Omental fat pad (tissue), 3 donors: ENCODE measurements at regions not wholly inside any gene's neighbourhood (a gene's known extent, or its start where the extent isn't known, plus 50 kb on each side); places are given as distances from the start of the nearest gene placed in this dataset.

Experiments
- ATAC-seq: fragments of 150-250 bp; one replicate; pipeline ENCODE4 v1.9.1; 2016; ENCODE audit warnings: mild to moderate bottlenecking, moderate library complexity; ENCODE audit not compliant: low FRiP score
- DNase-seq: peaks from one replicate; pipeline ENCODE4 v3.0.0-alpha.2; 2019; ENCODE audit warnings: low spot score
- CTCF ChIP-seq, 3 donors: fragments of 450-650 bp; IDR thresholded peaks; one replicate each; pipeline ENCODE4 v1.5.1; 2016 to 2017; ENCODE audit warnings: antibody characterized with exemption in 3 of 3, mild to moderate bottlenecking in 3 of 3, moderate library complexity in 2 of 3

DNA sequence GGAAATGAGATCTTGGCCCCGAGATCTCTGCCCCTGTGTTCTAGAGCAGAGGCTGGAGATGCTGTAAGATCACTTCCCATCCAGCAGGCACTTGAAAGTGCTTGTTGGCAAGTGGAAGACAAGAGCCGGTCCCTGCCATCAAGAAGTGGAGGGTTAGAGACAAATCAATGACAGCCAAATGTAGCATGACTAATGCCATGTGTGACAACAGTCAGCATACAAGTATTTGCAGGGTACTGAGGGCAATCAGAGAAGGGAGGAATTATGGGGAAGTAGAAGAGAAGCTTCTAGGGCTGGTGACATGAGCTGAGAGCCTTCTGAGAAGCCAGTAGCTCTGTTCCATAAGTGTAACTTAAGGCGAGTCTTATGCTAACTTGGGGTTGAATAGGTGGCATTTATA is 58.6 kb downstream of the TMEM17 start:
- ATAC-seq, result no peak
- DNase-seq, result no peak
- no peak for TF ChIP-seq CTCF (IDR thresholded peaks at IDR 0.05)

DNA sequence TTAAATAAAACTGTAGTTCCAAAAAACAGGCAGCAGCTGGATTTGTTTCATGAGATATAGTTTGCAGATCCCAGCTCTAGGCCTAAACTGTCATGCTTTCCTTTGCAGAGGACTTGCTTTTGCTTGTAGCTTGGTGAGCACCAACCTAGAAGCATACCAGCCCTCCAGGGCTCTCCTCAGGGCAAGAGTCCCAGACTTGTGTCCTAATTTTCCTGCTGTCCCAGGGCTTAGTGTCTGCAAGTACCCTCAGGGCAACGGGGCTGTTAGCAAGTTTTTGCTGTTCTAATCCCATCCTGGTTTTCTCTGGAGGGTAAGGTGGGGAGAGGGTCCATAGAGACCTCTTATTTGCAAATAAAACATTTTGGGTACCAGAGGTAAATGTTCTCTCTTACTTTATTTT is 59.5 kb downstream of the TMEM17 start:
- TF ChIP-seq CTCF (IDR thresholded peaks at IDR 0.05), result no peak
- no peak for DNase-seq
- ATAC-seq, result no peak

DNA sequence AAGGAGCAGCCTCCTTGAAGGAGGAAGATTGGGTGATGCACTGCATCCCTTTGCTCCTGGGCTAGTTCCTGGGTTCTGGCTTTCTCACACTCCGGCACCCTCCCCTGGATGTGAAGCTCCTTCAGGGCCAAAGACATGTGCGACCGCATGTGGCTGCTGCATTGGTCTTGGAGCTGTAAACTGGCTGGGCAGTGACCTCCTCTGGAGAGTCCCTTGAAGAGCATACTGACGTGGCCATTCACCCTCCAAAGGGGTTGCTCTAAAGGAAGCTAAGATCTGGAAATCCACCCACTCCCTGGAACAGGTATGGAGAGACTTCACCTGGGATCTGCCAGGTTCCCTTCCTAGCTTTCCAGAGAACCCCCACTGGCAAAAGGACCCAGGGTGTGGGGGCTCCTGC is 62.1 kb downstream of the TMEM17 start:
- no peak for DNase-seq
- no peak for TF ChIP-seq CTCF (IDR thresholded peaks at IDR 0.05)
- no peak for ATAC-seq

DNA sequence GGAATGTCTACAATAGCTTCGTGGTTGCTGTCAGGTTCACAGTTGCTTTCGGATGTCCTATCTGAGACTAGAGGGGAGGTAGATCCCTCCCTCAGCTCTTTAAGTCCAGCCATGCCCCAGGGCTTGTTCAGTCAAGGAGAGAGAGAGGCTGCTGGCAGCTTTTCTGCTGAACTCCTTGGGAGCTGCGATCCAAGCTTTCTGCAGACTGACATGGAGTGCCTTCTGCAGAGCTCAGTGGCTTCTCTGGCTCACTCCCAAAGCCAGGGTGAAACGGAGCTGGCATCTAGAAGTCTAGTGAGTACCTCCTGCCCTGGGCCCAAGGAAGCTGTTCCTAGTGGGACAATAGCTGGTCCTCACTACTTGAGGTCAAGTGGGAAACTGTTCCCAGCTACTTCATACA is 62.5 kb downstream of the TMEM17 start:
- no peak for TF ChIP-seq CTCF (IDR thresholded peaks at IDR 0.05)
- no peak for ATAC-seq
- no peak for DNase-seq

DNA sequence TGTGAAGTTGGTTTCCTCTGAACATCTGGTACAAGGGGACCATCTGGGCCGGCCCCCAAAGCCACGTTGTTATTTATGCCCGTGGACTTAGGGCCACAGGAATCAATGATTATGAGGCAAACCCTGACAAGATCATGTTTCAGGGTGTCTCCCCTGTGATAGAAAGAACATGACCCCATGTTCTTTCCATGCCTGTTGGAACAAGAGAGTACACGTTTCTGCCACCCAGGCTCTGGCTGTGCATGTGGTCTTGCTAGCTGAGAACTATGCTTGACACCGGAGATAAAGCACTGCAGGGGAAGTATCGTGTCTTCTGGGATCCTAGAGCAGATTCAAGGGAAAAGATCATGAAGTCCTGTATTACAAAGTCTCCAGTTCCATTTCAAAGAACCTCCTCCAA is 64.2 kb downstream of the TMEM17 start:
- no peak for TF ChIP-seq CTCF (IDR thresholded peaks at IDR 0.05)
- DNase-seq (no peak), ATAC-seq (no peak)

DNA sequence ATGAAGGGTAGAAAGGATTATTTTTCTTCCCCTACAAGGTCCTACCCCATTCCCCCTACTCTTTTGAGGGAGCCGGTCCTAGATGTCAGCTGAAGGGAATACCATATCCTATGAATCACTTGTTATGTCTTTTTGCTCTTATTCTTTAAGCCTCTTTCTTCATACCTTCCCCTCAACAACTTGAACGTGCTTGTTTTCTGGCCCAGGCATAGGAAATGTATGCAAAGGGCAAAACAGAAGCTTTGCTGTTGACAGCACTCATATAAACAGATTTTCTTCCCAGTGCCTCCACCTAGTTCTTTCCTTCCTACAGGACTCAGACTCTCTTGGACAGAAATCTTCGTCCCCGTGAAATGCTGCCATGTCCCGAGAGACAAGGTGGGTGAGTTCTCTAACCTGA is 64.6 kb downstream of the TMEM17 start:
- TF ChIP-seq CTCF (IDR thresholded peaks at IDR 0.05), result no peak
- DNase-seq (no peak), ATAC-seq (no peak)

- ATAC-seq (no peak), DNase-seq (no peak)
- no peak for TF ChIP-seq CTCF (IDR thresholded peaks at IDR 0.05)
Measured at GRCh38 chr2:62440281-62440946, 65.6 kb downstream of the TMEM17 start.
